ENCODE measurements at regions not wholly inside any gene's neighbourhood (a gene's known extent, or its start where the extent isn't known, plus 50 kb on each side); places are given as distances from the start of the nearest gene placed in this dataset.

DNA sequence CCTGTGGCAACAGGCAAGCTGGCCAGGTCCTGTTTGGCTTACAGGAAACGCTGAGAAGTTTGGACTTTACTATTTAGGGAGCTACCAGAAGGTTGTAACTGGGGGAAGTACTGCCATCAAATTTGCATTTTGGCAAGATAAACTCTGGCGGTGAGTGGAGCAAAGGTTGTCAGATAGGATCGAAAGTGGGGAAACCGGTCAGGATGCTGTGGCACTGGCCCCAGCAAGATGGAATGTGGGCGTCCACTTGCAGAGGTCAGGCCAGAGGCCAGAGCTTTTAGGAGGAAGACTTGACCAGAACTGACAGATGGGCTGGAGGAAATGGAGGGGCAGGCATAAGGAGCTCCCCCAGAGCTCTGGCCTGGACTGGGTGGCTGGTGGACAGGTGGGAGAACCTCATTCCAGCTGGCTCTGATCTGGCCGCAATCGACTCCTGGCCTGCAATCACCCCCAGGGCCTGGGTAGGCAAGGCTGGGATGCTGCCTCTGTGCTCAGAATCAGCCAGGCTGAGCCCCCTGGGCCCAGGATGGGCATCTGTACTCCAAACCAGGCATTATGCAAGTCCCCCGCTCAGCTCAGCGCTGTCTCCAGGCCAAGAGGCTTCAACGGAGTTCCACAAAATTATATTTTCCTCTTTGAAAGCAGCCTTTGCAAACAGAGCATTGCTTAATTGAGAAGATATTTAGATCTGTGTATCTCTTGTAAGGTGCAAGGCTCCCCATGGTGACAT lies 178.3 kb upstream of the NECTIN1 start:
- TF ChIP-seq, protein P1, sequence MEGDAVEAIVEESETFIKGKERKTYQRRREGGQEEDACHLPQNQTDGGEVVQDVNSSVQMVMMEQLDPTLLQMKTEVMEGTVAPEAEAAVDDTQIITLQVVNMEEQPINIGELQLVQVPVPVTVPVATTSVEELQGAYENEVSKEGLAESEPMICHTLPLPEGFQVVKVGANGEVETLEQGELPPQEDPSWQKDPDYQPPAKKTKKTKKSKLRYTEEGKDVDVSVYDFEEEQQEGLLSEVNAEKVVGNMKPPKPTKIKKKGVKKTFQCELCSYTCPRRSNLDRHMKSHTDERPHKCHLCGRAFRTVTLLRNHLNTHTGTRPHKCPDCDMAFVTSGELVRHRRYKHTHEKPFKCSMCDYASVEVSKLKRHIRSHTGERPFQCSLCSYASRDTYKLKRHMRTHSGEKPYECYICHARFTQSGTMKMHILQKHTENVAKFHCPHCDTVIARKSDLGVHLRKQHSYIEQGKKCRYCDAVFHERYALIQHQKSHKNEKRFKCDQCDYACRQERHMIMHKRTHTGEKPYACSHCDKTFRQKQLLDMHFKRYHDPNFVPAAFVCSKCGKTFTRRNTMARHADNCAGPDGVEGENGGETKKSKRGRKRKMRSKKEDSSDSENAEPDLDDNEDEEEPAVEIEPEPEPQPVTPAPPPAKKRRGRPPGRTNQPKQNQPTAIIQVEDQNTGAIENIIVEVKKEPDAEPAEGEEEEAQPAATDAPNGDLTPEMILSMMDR (IDR thresholded peaks at IDR 0.05; ENCODE audit: insufficient read depth, low read depth, low read length, missing control alignments): no peak
- H3K4me3 ChIP-seq (ENCODE audit: low read depth, low read length): no peak overlapping the region
- no peak for DNase-seq (ENCODE audit: low read depth)

DNA sequence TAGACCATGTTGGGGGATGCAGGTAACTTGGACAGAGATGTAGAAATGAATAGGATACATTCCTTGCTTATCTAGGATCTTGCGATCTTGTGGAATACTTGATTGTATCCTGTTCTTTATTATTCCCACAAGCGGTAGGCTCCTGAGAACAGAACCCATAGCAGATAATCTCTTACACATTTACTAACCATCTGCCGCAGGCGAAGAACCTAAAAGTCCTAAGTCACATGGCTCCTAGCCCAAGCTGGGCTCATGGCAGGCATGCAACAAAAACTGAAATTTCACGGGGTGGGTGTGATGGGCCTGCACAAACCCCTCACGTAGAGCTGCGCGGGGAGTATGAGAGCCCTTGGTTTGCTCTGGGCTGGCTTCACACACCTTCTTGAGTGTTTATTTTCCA lies 177.4 kb upstream of the NECTIN1 start:
- no peak for DNase-seq (ENCODE audit: low read depth)
- no peak overlapping the region for H3K4me3 ChIP-seq (ENCODE audit: low read depth, low read length)
- TF ChIP-seq, protein P1 (IDR thresholded peaks at IDR 0.05; ENCODE audit: insufficient read depth, low read depth, low read length, missing control alignments): no peak

DNA sequence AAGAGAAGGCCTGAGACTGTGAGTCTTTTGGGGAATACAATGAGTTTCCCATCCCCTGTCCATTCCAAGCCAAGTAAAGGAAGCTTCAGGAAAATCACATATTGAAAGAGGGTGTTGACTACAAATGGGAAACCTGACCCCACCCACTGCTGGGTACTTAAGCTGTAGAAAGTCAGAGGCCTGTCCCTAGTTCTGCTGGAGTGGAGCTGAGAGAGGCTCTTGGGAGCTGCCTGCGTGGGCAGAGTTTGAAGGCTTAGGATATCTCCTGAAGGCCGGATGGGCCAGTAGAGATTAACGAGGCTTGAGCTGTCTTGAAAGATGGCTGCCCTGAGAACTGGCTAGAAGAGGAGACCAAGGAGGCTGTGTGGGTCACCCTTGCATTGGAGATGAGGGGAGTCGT lies 176.2 kb upstream of the NECTIN1 start:
- no peak for DNase-seq (ENCODE audit: low read depth)
- H3K4me3 ChIP-seq (ENCODE audit: low read depth, low read length): no peak overlapping the region
- TF ChIP-seq, protein P1 (IDR thresholded peaks at IDR 0.05; ENCODE audit: insufficient read depth, low read depth, low read length, missing control alignments): no peak

DNA sequence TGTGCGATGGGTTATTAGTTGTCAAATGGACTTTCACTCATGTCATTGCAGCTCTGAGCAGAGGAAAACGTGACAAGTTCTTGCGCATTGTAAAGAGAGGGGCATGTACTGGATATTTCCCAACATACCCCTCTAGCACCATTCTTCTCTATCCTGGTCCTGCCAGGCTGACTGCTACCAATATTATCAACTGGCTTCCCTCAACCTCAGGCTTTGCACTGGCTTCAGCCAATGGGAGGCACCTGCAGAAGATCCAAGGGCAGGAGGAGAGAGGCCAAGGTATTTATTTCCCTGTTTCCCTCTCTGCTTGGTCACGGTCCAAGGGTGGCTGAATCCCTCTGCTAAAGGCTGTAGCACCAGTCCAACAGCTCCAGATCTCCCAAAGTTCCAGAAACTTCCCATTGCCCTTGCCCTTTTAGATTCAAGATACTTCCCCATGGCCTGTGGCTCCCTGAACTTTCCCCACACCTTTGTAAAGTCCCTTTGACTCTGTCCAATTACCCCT lies 175.6 kb upstream of the NECTIN1 start:
- DNase-seq (ENCODE audit: low read depth): no peak

DNA sequence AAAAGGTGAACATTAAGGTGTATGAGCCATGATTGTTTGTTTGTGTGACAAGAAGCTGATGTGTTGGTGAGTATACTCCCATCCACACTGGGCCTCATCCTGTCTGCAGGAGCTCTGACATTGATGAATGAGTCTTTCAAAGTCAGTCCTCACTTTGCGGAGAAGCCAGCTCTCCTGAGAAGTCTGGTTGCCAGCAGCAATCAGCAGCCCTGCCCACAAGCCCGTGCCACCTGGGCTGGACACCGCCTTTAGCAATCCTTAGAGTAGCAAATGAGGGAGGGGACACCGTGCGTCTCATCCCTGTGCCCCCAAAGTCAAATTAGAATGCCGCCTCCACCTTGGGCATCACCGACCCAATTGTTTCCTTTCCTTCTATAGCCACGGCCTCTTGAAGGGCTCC lies 174.8 kb upstream of the NECTIN1 start:
- TF ChIP-seq, protein P1 (IDR thresholded peaks at IDR 0.05; ENCODE audit: insufficient read depth, low read depth, low read length, missing control alignments): no peak
- no peak for DNase-seq (ENCODE audit: low read depth)
- H3K4me3 ChIP-seq (ENCODE audit: low read depth, low read length): no peak overlapping the region

More for the DNA sequence above, 175.6 kb upstream of the NECTIN1 start:
- TF ChIP-seq, protein P1 (IDR thresholded peaks at IDR 0.05; ENCODE audit: insufficient read depth, low read depth, low read length, missing control alignments): no peak
- no peak overlapping the region for H3K4me3 ChIP-seq (ENCODE audit: low read depth, low read length)

DNA sequence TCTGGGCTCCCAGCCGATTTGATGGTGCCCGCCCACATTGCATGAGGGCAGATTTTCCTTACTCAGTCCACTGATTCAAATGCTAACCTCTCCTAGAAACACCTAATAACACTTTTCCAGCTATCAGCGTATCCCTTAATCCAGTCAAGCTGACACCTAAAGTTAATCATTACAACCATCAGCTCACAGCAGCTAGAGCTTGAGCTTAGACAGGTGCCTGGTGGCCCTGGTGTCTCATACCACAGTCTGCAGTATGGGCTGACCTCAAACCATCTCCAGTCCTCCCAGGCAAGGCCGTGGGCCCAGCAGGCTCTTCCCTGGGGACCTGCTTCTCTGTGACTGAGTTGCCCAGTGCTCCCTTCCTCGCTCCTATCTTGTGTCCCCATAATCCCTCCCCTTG lies 174.4 kb upstream of the NECTIN1 start:
- no peak overlapping the region for H3K4me3 ChIP-seq (ENCODE audit: low read depth, low read length)
- no peak for DNase-seq (ENCODE audit: low read depth)
- TF ChIP-seq, protein P1 (IDR thresholded peaks at IDR 0.05; ENCODE audit: insufficient read depth, low read depth, low read length, missing control alignments): no peak

All from GM12865 (cell line).